ENCODE measurements at regions not wholly inside any gene's neighbourhood (a gene's known extent, or its start where the extent isn't known, plus 50 kb on each side); places are given as distances from the start of the nearest gene placed in this dataset.
"Not testable (repeated sequence)": the region's sequence is repeated elsewhere in the genome, so short reads cannot be mapped to it uniquely, and the experiment has no call there.

GRCh38 chr3:96491023-96491422, 323.4 kb upstream of the EPHA6 start:
- DNase-seq = no peak

- no peak for DNase-seq
These were observed 322.5 kb upstream of the EPHA6 start for GRCh38 chr3:96491868-96492267.

GRCh38 chr3:96510334-96510733, 304.1 kb upstream of the EPHA6 start:
- no peak for DNase-seq

GRCh38 chr3:96537165-96537564, 277.2 kb upstream of the EPHA6 start:
- no peak for DNase-seq

- no peak for DNase-seq
These were observed 276.2 kb upstream of the EPHA6 start for GRCh38 chr3:96538186-96538585.

GRCh38 chr3:96548073-96548472, 266.3 kb upstream of the EPHA6 start:
- DNase-seq = no peak

DNA sequence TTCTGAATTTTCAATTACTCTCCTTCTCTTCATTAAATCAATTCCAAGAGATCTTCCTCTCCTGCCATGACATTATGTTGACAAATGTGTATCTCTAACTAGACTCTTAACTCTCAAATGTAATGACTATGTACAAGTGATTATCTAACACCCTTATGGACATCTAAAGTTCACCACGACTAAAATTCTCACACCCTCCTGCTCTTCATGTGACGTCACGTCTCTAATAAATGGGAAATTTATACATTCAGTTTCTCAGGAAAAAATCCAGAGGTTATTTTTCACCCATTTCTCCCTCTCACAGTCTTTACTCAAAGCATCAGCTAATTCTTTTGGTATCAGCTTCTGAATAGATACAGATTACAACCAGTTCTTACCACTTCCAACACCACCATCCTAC, 237.5 kb upstream of the EPHA6 start:
- DNase-seq = no peak

DNA sequence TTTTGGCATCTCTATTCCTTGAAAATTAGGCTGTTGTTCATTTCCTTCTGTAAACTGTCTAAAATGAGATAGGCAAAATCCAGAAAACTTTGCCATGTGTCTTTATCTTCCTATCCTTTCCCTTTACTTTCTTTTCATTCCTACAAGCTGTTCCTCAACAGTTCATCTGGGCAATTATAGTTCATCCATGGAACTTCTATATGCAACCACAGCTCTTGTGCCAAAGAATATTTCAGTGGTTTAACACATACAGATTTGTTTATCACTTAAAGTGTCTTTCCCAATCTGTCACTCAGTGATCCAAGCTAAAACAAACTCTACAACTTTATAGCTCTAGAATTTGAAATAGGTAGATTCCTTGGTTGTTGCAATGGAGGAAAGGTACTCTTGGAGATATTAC, 230.3 kb upstream of the EPHA6 start:
- DNase-seq = no peak

DNA sequence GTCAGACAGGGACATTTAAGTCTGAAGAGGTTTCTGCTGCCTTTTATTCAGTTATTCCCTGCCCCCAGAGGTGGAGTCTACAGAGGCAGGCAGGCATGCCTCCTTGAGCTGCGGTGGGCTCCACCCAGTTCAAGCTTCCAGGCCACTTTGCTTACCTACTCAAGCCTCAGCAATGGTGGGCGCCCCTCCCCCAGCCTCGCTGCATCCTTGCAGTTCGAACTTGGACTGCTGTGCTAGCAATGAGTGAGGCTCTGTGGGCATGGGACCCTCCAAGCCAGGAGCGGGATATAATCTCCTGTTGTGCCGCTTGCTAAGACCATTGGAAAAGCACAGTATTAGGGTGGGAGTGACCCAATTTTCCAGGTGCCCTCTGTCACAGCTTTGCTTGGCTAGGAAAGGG, 207.5 kb upstream of the EPHA6 start:
- DNase-seq = not testable (repeated sequence)

GRCh38 chr3:96619475-96619874, 194.9 kb upstream of the EPHA6 start:
- no peak for DNase-seq

- DNase-seq = no peak
These were observed 191.5 kb upstream of the EPHA6 start for GRCh38 chr3:96622878-96623277.

GRCh38 chr3:96631050-96631449, 183.3 kb upstream of the EPHA6 start:
- no peak for DNase-seq

DNA sequence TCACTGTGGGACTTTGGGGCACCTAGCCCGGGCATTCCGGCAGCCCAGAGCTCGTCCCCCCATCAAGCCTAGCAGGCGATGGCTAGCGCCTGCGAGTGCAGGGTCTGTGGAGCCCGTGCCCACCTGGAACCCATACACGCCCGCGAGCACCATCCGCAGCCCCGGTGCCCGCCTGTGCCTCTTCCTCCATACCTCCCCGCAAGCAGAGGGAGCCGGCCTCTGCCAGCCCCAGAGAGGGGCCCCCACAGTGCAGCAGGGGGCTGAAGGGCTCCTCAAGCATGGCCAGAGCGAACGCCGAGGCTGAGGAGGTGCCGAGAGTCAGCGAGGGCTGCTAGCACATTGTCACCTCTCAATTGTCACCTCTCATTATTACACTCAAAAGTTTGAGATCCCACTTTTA, 167.8 kb upstream of the EPHA6 start:
- no peak for DNase-seq

DNA sequence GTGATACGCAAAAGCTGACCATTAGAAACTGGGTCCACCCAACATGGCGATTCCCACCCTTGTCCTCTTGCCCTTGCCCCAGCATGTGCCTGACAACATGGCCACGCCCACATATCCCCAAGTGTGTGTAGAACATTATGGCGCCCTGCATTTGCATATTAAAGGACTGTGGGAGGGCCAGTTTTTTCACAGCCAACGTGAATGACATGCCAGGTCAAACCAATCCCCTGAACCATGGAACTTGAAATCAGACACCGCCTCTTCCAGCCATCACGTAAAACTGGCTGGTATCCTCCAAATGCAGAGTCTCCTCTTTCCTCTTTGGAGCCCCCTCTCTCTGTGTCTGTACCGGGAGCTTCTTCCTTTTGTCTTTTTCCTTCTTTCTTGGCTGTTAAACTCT, 156.7 kb upstream of the EPHA6 start:
- no peak for DNase-seq

DNA sequence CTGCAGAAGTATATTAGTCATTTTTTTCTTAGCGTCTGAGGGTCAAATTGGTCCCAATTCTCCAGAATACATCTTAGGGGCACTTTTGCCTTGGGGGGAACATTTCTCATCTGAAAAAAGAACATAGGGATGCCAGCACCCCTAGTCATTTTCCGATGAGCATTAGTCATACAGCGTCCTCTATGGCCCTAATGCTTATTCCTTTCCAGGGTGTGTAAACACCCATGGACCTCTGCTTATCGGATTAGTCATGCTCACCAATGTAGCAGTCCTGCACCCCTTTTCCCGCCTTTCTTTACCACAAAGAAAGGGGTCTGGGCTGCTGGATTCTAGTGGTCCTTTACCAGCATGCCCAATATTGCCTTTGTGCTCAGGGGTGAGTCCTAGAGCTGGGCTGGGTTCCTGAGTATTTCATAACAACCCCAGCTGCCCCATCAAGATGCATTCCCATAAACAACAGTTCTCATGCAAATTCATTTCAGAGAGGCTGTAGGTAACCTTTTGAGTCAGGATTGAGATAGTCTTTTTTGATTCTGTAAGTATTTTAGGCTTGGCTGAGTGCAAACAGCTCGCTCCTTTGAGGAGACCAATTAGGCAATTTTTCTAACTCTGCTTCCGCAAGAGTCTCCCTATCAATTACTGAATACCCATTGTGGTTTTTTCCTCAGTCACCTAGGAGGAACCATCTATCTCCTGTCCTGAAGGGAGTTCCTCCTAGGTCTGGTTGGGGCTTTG, 142.4 kb upstream of the EPHA6 start:
- DNase-seq = not testable (repeated sequence)

- no peak for DNase-seq
These were observed 137.2 kb upstream of the EPHA6 start for GRCh38 chr3:96677156-96677555.

- no peak for DNase-seq
These were observed 136.1 kb upstream of the EPHA6 start for GRCh38 chr3:96678325-96678724.

GRCh38 chr3:96700322-96701315, 113.8 kb upstream of the EPHA6 start:
- no peak for DNase-seq

GRCh38 chr3:96705895-96706294, 108.5 kb upstream of the EPHA6 start:
- DNase-seq = no peak

DNA sequence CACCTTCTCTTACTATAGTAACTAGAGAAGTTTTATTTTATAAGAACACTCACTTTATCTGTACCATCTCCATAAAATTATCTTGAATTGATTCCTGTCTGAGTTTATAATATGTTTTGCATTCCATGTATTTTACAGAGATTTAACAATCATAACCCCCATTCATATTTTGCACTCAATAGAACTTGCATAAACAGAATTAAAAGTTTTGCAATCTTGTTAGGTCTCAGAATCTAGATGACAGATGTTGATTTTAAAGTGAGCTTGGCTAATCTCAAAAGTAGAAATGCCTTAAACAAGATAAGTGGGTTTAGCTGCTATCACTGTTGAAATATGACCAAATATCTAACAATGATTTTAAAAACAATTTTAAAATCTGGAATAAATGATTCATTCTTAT, 107.9 kb upstream of the EPHA6 start:
- DNase-seq = no peak

DNA sequence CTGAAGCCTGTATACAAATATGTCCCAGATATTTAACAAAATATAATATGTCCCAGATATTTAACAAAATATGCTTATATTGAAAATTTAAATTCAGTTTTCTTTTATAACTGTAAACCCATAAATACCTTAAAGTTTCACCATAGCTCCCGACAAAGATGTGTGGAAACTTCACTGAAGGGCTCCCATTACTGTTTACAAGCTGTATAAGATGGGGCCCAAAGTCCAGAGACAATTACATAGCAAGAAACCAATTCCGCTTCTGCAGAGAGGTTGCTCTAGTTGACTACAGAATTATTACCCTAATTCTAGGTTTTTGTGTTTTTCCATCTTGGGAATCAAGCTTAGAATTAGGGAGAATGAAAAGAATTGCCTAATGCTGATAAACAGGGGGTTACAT, 102.6 kb upstream of the EPHA6 start:
- DNase-seq = no peak

- DNase-seq = no peak
These were observed 101.6 kb upstream of the EPHA6 start for GRCh38 chr3:96712792-96713191.

- no peak for DNase-seq
These were observed 94.5 kb upstream of the EPHA6 start for GRCh38 chr3:96719921-96720320.

- DNase-seq = no peak
These were observed 83.4 kb upstream of the EPHA6 start for GRCh38 chr3:96731031-96731430.
